H1 (cell line): ENCODE measurements at regions not wholly inside any gene's neighbourhood (a gene's known extent, or its start where the extent isn't known, plus 50 kb on each side); places are given as distances from the start of the nearest gene placed in this dataset.

ENCODE experiments used
- CTCF ChIA-PET: fragments of 300-600 bp; sonication (Branson Sonifier 250); formaldehyde crosslinking; loops from one replicate; lab custom pipeline; 2021; ENCODE audit not compliant: partially characterized antibody; lab: Charles Lee
- POLR2A ChIA-PET: fragments of 300-600 bp; sonication (Branson Sonifier 250); formaldehyde crosslinking; loops from one replicate; lab custom pipeline; 2021; ENCODE audit warnings: inconsistent platforms; ENCODE audit not compliant: partially characterized antibody; lab: Charles Lee
- DNase-seq, 2 experiments: peaks; one replicate each; pipeline versions ENCODE4 v3.0.0 to v3.0.0-alpha.2; 2010 to 2022; ENCODE audit warnings: low spot score in 2 of 2, low read depth in 1 of 2, mixed read lengths in 1 of 2
- FAIRE-seq: peaks from 2 replicates; lab custom pipeline; 2011; peaks lifted over from hg19 to GRCh38; lab: Jason Lieb, UNC
- H2AFZ ChIP-seq: 2 replicates; pipeline ENCODE4 v1.8.1; 2012; ENCODE audit warnings: low read length, inconsistent platforms
- H2AK5ac ChIP-seq: 2 replicates; pipeline ENCODE4 v1.6.1; 2013; ENCODE audit warnings: low read depth, low read length
- H2BK120ac ChIP-seq: replicated peaks from 2 replicates; pipeline ENCODE3; 2013; ENCODE audit warnings: low read depth, low read length, inconsistent platforms
- H2BK12ac ChIP-seq: 2 replicates; pipeline ENCODE4 v1.6.1; 2013; ENCODE audit warnings: low read depth, low read length
- H2BK15ac ChIP-seq: 2 replicates; pipeline ENCODE4 v1.6.1; 2013; ENCODE audit warnings: low read length
- H2BK20ac ChIP-seq: 2 replicates; pipeline ENCODE4 v1.6.1; 2013; ENCODE audit warnings: low read length
- H2BK5ac ChIP-seq: 2 replicates; pipeline ENCODE4 v1.6.1; 2013; ENCODE audit warnings: low read depth, low read length
- H3K14ac ChIP-seq: 2 replicates; pipeline ENCODE4 v1.6.1; 2013; ENCODE audit warnings: inconsistent platforms; ENCODE audit not compliant: insufficient read length
- H3K18ac ChIP-seq: 2 replicates; pipeline ENCODE4 v1.6.1; 2013; ENCODE audit warnings: low read length; ENCODE audit errors: extremely low read depth
- H3K23ac ChIP-seq: 2 replicates; pipeline ENCODE4 v1.6.1; 2013; ENCODE audit warnings: inconsistent platforms; ENCODE audit not compliant: insufficient read length
- H3K23me2 ChIP-seq: 2 replicates; pipeline ENCODE4 v1.6.1; 2013; ENCODE audit warnings: low read depth, low read length
- H3K27ac ChIP-seq: 2 replicates; pipeline ENCODE4 v1.6.1; 2011; ENCODE audit warnings: low read depth, low read length, inconsistent platforms
- H3K27me3 ChIP-seq, 4 experiments: replicated peaks in 1 of 4; 1 replicate in 1 of 4; 2 replicates in 3 of 4; pipeline versions ENCODE4 v1.6.1 to v1.8.1; 2011 to 2013; ENCODE audit warnings: low read length in 3 of 4, mild to moderate bottlenecking in 3 of 4, inconsistent platforms in 2 of 4, mixed read lengths in 2 of 4, moderate library complexity in 1 of 4; ENCODE audit not compliant: control insufficient read depth in 3 of 4, insufficient read depth in 3 of 4; ENCODE audit errors: extremely low read depth in 1 of 4
- H3K36me3 ChIP-seq, 4 experiments: 2 replicates each; pipeline versions ENCODE4 v1.6.1 to v1.8.1; 2011 to 2013; ENCODE audit warnings: mild to moderate bottlenecking in 4 of 4, low read length in 3 of 4, moderate library complexity in 2 of 4, control low read depth in 1 of 4, inconsistent platforms in 1 of 4; ENCODE audit not compliant: insufficient read depth in 4 of 4, control insufficient read depth in 2 of 4
- H3K4ac ChIP-seq: replicated peaks from 2 replicates; pipeline ENCODE3; 2013; ENCODE audit warnings: low read length, low read depth, mixed read lengths, inconsistent platforms; ENCODE audit not compliant: insufficient read length
- H3K4me1 ChIP-seq, 4 experiments: replicated peaks in 1 of 4; 1 replicate in 1 of 4; 2 replicates in 3 of 4; pipeline versions ENCODE4 v1.6.1 to v1.8.1; 2011 to 2013; ENCODE audit warnings: low read length in 3 of 4, inconsistent platforms in 2 of 4, mixed read lengths in 1 of 4; ENCODE audit not compliant: insufficient read depth in 4 of 4, control insufficient read depth in 3 of 4
- H3K4me2 ChIP-seq, 2 experiments: 2 replicates each; pipeline versions ENCODE4 v1.6.1 to v1.8.1; 2011 to 2013; ENCODE audit warnings: low read depth in 2 of 2, low read length in 2 of 2, control low read depth in 1 of 2, inconsistent platforms in 1 of 2, mild to moderate bottlenecking in 1 of 2; ENCODE audit not compliant: insufficient read depth in 1 of 2
- H3K4me3 ChIP-seq, 4 experiments: fragments of 200-600, 300-600 bp in 1 of 4; sonication (generic), shearing (Covaris generic), sonication (Bioruptor Twin) in 1 of 4; 2 replicates each; pipeline versions ENCODE4 v1.5.1 to v1.8.1; 2011 to 2016; ENCODE audit warnings: low read length in 4 of 4, low read depth in 3 of 4, control low read depth in 2 of 4, inconsistent platforms in 2 of 4, mild to moderate bottlenecking in 2 of 4, mixed read lengths in 1 of 4, moderate library complexity in 1 of 4; ENCODE audit not compliant: insufficient read depth in 2 of 4; ENCODE audit errors: extremely low read depth in 1 of 4
- H3K56ac ChIP-seq: replicated peaks from 2 replicates; pipeline ENCODE3; 2013; ENCODE audit warnings: low read depth, mild to moderate bottlenecking, mixed read lengths, low read length, inconsistent platforms; ENCODE audit not compliant: insufficient read length
- H3K79me1 ChIP-seq: 2 replicates; pipeline ENCODE4 v1.6.1; 2013; ENCODE audit warnings: low read depth, low read length, control low read depth
- H3K79me2 ChIP-seq, 2 experiments: 2 replicates each; pipeline versions ENCODE4 v1.6.1 to v1.8.1; 2012 to 2013; ENCODE audit warnings: low read length in 2 of 2, mild to moderate bottlenecking in 2 of 2, inconsistent platforms in 1 of 2; ENCODE audit not compliant: insufficient read depth in 2 of 2, control insufficient read depth in 1 of 2
- H3K9ac ChIP-seq, 4 experiments: replicated peaks in 1 of 4; 1 replicate in 1 of 4; 2 replicates in 3 of 4; pipeline versions ENCODE4 v1.6.1 to v1.8.1; 2011 to 2013; ENCODE audit warnings: low read depth in 3 of 4, low read length in 3 of 4, control low read depth in 2 of 4, mild to moderate bottlenecking in 2 of 4, moderate library complexity in 2 of 4, inconsistent platforms in 1 of 4; ENCODE audit errors: extremely low read depth in 1 of 4
- H3K9me3 ChIP-seq, 2 experiments: 2 replicates each; pipeline versions ENCODE4 v1.6.1 to v1.8.1; 2012 to 2013; ENCODE audit warnings: mild to moderate bottlenecking in 2 of 2, moderate library complexity in 2 of 2, control low read depth in 1 of 2, inconsistent platforms in 1 of 2, low read depth in 1 of 2, low read length in 1 of 2, mixed read lengths in 1 of 2; ENCODE audit not compliant: insufficient read depth in 2 of 2
- H4K20me1 ChIP-seq, 2 experiments: replicated peaks in 1 of 2; 2 replicates each; pipeline versions ENCODE3 to v1.8.1; 2011 to 2013; ENCODE audit warnings: inconsistent platforms in 2 of 2, low read length in 2 of 2, mild to moderate bottlenecking in 1 of 2; ENCODE audit not compliant: insufficient read depth in 2 of 2, control insufficient read depth in 1 of 2
- H4K5ac ChIP-seq: 2 replicates; pipeline ENCODE4 v1.6.1; 2013; ENCODE audit warnings: low read length, low read depth, mixed read lengths, inconsistent platforms; ENCODE audit not compliant: insufficient read length
- H4K8ac ChIP-seq: 2 replicates; pipeline ENCODE4 v1.8.0; 2013; ENCODE audit warnings: mild to moderate bottlenecking, moderate library complexity, low read length, inconsistent platforms; ENCODE audit not compliant: insufficient read depth; ENCODE audit errors: extremely low read depth
- H4K91ac ChIP-seq: replicated peaks from 2 replicates; pipeline ENCODE3; 2013; ENCODE audit warnings: low read length, mixed read lengths, inconsistent platforms; ENCODE audit not compliant: insufficient read length
- BCL11A ChIP-seq, 2 experiments: IDR thresholded peaks; one replicate each; pipeline ENCODE4 v1.6.1; 2011; ENCODE audit warnings: low read depth in 2 of 2, low read length in 2 of 2, mild to moderate bottlenecking in 2 of 2
- CHD2 ChIP-seq: IDR thresholded peaks from 2 replicates; pipeline ENCODE4 v1.6.1; 2012; ENCODE audit warnings: low read length, improper control_type of control experiment
- E2F6 ChIP-seq: IDR thresholded peaks from 2 replicates; pipeline ENCODE4 v1.6.1; 2012; ENCODE audit warnings: inconsistent platforms
- GABPA ChIP-seq: IDR thresholded peaks from 2 replicates; pipeline ENCODE4 v1.6.1; 2011; ENCODE audit warnings: mild to moderate bottlenecking, low read length, moderate library complexity, borderline replicate concordance; ENCODE audit not compliant: insufficient read depth
- GTF2F1 ChIP-seq: IDR thresholded peaks from 2 replicates; pipeline ENCODE4 v1.6.1; 2012; ENCODE audit warnings: low read depth, low read length, improper control_type of control experiment, borderline replicate concordance
- HDAC2 ChIP-seq, 2 experiments: fragments of 300-600 bp in 1 of 2; sonication (generic) in 1 of 2; IDR thresholded peaks; 2 replicates each; pipeline ENCODE4 v1.6.1; 2011 to 2012; ENCODE audit warnings: low read depth in 2 of 2, low read length in 2 of 2, mild to moderate bottlenecking in 2 of 2, moderate library complexity in 2 of 2, borderline replicate concordance in 1 of 2, inconsistent platforms in 1 of 2
- KDM1A ChIP-seq: fragments of 200-600, 300-600 bp; sonication (generic); IDR thresholded peaks from 2 replicates; pipeline ENCODE4 v1.7.1; 2016; ENCODE audit warnings: mild to moderate bottlenecking, low read length, borderline replicate concordance
- KDM4A ChIP-seq: IDR thresholded peaks from one replicate; pipeline ENCODE4 v1.7.1; 2012; ENCODE audit warnings: low read depth, mild to moderate bottlenecking, moderate library complexity, low read length, inconsistent platforms; ENCODE audit not compliant: severe bottlenecking
- MAFK ChIP-seq: IDR thresholded peaks from 2 replicates; pipeline ENCODE4 v1.6.1; 2012; ENCODE audit warnings: low read depth, mild to moderate bottlenecking, improper control_type of control experiment, low read length
- SIRT6 ChIP-seq: IDR thresholded peaks from one replicate; pipeline ENCODE4 v1.7.1; 2012; ENCODE audit warnings: low read length, inconsistent platforms
- SP1 ChIP-seq: IDR thresholded peaks from 2 replicates; pipeline ENCODE4 v1.6.1; 2011; ENCODE audit warnings: low read depth, low read length
- SRF ChIP-seq: IDR thresholded peaks from 2 replicates; pipeline ENCODE4 v1.6.1; 2011; ENCODE audit warnings: mild to moderate bottlenecking, low read depth, low read length, moderate library complexity
- SUZ12 ChIP-seq: fragments of 200-600 bp; sonication (generic); IDR thresholded peaks from 2 replicates; pipeline ENCODE4 v1.6.1; 2012; ENCODE audit warnings: mild to moderate bottlenecking, inconsistent platforms, low read length, moderate library complexity, mixed read lengths
- TEAD4 ChIP-seq: IDR thresholded peaks from 2 replicates; pipeline ENCODE4 v1.6.1; 2012; ENCODE audit warnings: low read depth, low read length, inconsistent platforms, mixed read lengths
- ZNF274 ChIP-seq: IDR thresholded peaks from 2 replicates; pipeline ENCODE4 v1.7.0; 2012; ENCODE audit warnings: low read length, borderline replicate concordance; ENCODE audit errors: extremely low read depth
- WGBS, 2 experiments: shearing (Covaris generic) in 1 of 2; methylation state at CpG; one replicate each; pipeline versions ENCODE4 v1.1.6 to v1.1.7; 2013 to 2015; ENCODE audit warnings: low lambda C conversion rate in 2 of 2, mixed read lengths in 2 of 2, inconsistent platforms in 1 of 2, low coverage in 1 of 2, missing lambda C conversion rate in 1 of 2; ENCODE audit not compliant: insufficient replicate concordance in 2 of 2, insufficient coverage in 1 of 2, insufficient read length in 1 of 2; ENCODE audit errors: extremely low coverage in 1 of 2, missing lambda C conversion rate in 1 of 2; 5-methylcytosine and 5-hydroxymethylcytosine counted together

GRCh38 chr2:55114597-55114996, 64.3 kb upstream of the RTN4 start:
- no peak overlapping the region for H2BK12ac ChIP-seq
- 98% methylated on average over 5 of the region's 5 CpGs; no CpG with 5 or more reads in 1 of the 2 experiments for WGBS, 2 experiments
- no peak overlapping the region for H3K4me2 ChIP-seq
- H2BK120ac ChIP-seq = no peak overlapping the region
- H3K14ac ChIP-seq = no peak overlapping the region
- ChIA-PET POLR2A (interaction anchor here (1.0 kb wide), 1 partner anchor 205 kb away, joined by 3 read pairs; no protein-coding TSS in a partner anchor), CTCF (interaction anchor here (0.6 to 1.5 kb wide), 9 partner anchors 11 to 449 kb away, joined by 3 to 5 read pairs (median 4); no protein-coding TSS in a partner anchor)
- no peaks in the 10 kb centered on the region for H3K36me3 ChIP-seq
- no peak overlapping the region for H3K27ac ChIP-seq
- no peak overlapping the region for H3K4me3 ChIP-seq
- H4K20me1 ChIP-seq = no peaks in the 10 kb centered on the region
- no peaks in the 10 kb centered on the region for H3K27me3 ChIP-seq
- no peak overlapping the region for H2BK20ac ChIP-seq
- H4K91ac ChIP-seq = no peak overlapping the region
- H3K4me1 ChIP-seq = peaks cover 1 to 6% (median 4%) of the 10 kb centered on the region in 4 experiments; a peak in 6 of 7 replicates
- no peak overlapping the region for H3K9ac ChIP-seq
- no peak overlapping the region for H4K5ac ChIP-seq
- H3K9me3 ChIP-seq = no peaks in the 10 kb centered on the region
- H2AK5ac ChIP-seq = no peak overlapping the region
- no peak overlapping the region for H2AFZ ChIP-seq
- H3K56ac ChIP-seq = no peak overlapping the region
- FAIRE-seq = no peak
- DNase-seq = no peak
- H3K79me2 ChIP-seq = no peaks in the 10 kb centered on the region
- H3K23me2 ChIP-seq = no peaks in the 10 kb centered on the region
- no peak overlapping the region for H4K8ac ChIP-seq
- H3K4ac ChIP-seq = no peak overlapping the region
- no peaks in the 10 kb centered on the region for H3K79me1 ChIP-seq
- H3K23ac ChIP-seq = no peak overlapping the region
- H2BK15ac ChIP-seq = no peak overlapping the region
- H3K18ac ChIP-seq = no peak overlapping the region
- H2BK5ac ChIP-seq = no peak overlapping the region
- no peak for TF ChIP-seq TEAD4
- no peak for TF ChIP-seq ZNF274
- TF ChIP-seq GABPA = no peak
- TF ChIP-seq HDAC2 (IDR thresholded peaks at IDR 0.05; ENCODE audit: borderline replicate concordance in 1 of 2, low read depth in 2 of 2, low read length in 2 of 2) = no peak
- no peak for TF ChIP-seq SRF
- no peak for TF ChIP-seq SIRT6
- no peak for TF ChIP-seq CHD2
- TF ChIP-seq E2F6 = no peak
- TF ChIP-seq KDM4A = no peak
- TF ChIP-seq KDM1A = no peak
- no peak for TF ChIP-seq SP1
- no peak for TF ChIP-seq BCL11A (IDR thresholded peaks at IDR 0.05; ENCODE audit: low read depth in 2 of 2, low read length in 2 of 2)
- TF ChIP-seq SUZ12 = no peak
- no peak for TF ChIP-seq MAFK
- TF ChIP-seq GTF2F1 = no peak
